ENCODE measurements at regions not wholly inside any gene's neighbourhood (a gene's known extent, or its start where the extent isn't known, plus 50 kb on each side); places are given as distances from the start of the nearest gene placed in this dataset.

- Histone ChIP-seq H3K27ac (ENCODE audit: low read depth in 1 of 2, low read length in 2 of 2) (no peak overlapping the region), H3K36me3 (ENCODE audit: insufficient read depth, low read length) (no peaks in the 10 kb centered on the region), H3K9me3 (ENCODE audit: control insufficient read depth in 1 of 2, insufficient read depth in 1 of 2, low read length in 2 of 2) (no peaks in the 10 kb centered on the region), H3K4me1 (ENCODE audit: insufficient read depth, low read length) (no peaks in the 10 kb centered on the region), H3K27me3 (ENCODE audit: control insufficient read depth in 1 of 2, insufficient read depth in 2 of 2, low read length in 2 of 2) (no peaks in the 10 kb centered on the region), H3K4me3 (ENCODE audit: low read length) (no peak overlapping the region)
- H3K9me3 Mint-ChIP-seq = peaks cover 1% of the 10 kb centered on the region
- ChIA-PET POLR2A (no interaction called here), CTCF (no interaction called here)
- H3K4me3 Mint-ChIP-seq = no peak overlapping the region
- H3K4me1 Mint-ChIP-seq (ENCODE audit: low read depth) = peaks cover 16% of the 10 kb centered on the region
- no peak for DNase-seq
- no peak overlapping the region for H3K27ac Mint-ChIP-seq
- ATAC-seq (ENCODE audit: poor library complexity) = no peak
- intact Hi-C loops (cut with DNase I, micrococcal nuclease) = no loop called here
- TF ChIP-seq CTCF (IDR thresholded peaks at IDR 0.05) = no peak
- H3K36me3 Mint-ChIP-seq (ENCODE audit: low read depth) = no peaks in the 10 kb centered on the region
- no peaks in the 10 kb centered on the region for H3K27me3 Mint-ChIP-seq
Observed at GRCh38 chr5:158543539-158544387, 556.0 kb downstream of the EBF1 start.

- CTCF ChIA-PET = no interaction called here
- no peak overlapping the region for H3K4me3 Mint-ChIP-seq
- ATAC-seq (ENCODE audit: poor library complexity) (no peak), DNase-seq (no peak)
- H3K27ac Mint-ChIP-seq = no peak overlapping the region
- no peaks in the 10 kb centered on the region for H3K36me3 ChIP-seq (ENCODE audit: insufficient read depth, low read length)
- H3K9me3 ChIP-seq (ENCODE audit: control insufficient read depth in 1 of 2, insufficient read depth in 1 of 2, low read length in 2 of 2) = no peaks in the 10 kb centered on the region
- H3K27ac ChIP-seq (ENCODE audit: low read depth in 1 of 2, low read length in 2 of 2) = no peak overlapping the region
- H3K4me1 ChIP-seq (ENCODE audit: insufficient read depth, low read length) = no peaks in the 10 kb centered on the region
- POLR2A ChIA-PET = no interaction called here
- H3K4me1 Mint-ChIP-seq (ENCODE audit: low read depth) = peaks cover 16% of the 10 kb centered on the region
- H3K27me3 ChIP-seq (ENCODE audit: control insufficient read depth in 1 of 2, insufficient read depth in 2 of 2, low read length in 2 of 2) = no peaks in the 10 kb centered on the region
- no peak overlapping the region for H3K4me3 ChIP-seq (ENCODE audit: low read length)
- H3K27me3 Mint-ChIP-seq = peaks cover 6% of the 10 kb centered on the region
- H3K36me3 Mint-ChIP-seq (ENCODE audit: low read depth) = no peaks in the 10 kb centered on the region
- TF ChIP-seq CTCF (IDR thresholded peaks at IDR 0.05) = no peak
- no peaks in the 10 kb centered on the region for H3K9me3 Mint-ChIP-seq
- intact Hi-C loops (cut with DNase I, micrococcal nuclease) = no loop called here
Observed at GRCh38 chr5:158541536-158542297, 558.0 kb downstream of the EBF1 start.

- Mint-ChIP-seq H3K27ac (no peak overlapping the region), H3K4me3 (no peak overlapping the region), H3K36me3 (ENCODE audit: low read depth) (no peaks in the 10 kb centered on the region), H3K4me1 (ENCODE audit: low read depth) (peaks cover 10% of the 10 kb centered on the region), H3K27me3 (peaks cover 7% of the 10 kb centered on the region), H3K9me3 (no peaks in the 10 kb centered on the region)
- ATAC-seq (ENCODE audit: poor library complexity) = no peak
- no peak for TF ChIP-seq CTCF (IDR thresholded peaks at IDR 0.05)
- POLR2A ChIA-PET = no interaction called here
- Histone ChIP-seq H3K27me3 (ENCODE audit: control insufficient read depth in 1 of 2, insufficient read depth in 2 of 2, low read length in 2 of 2) (no peaks in the 10 kb centered on the region), H3K4me1 (ENCODE audit: insufficient read depth, low read length) (no peaks in the 10 kb centered on the region), H3K9me3 (ENCODE audit: control insufficient read depth in 1 of 2, insufficient read depth in 1 of 2, low read length in 2 of 2) (no peaks in the 10 kb centered on the region), H3K36me3 (ENCODE audit: insufficient read depth, low read length) (no peaks in the 10 kb centered on the region), H3K4me3 (ENCODE audit: low read length) (no peak overlapping the region), H3K27ac (ENCODE audit: low read depth in 1 of 2, low read length in 2 of 2) (no peak overlapping the region)
- CTCF ChIA-PET = no interaction called here
- intact Hi-C loops (cut with DNase I, micrococcal nuclease) = no loop called here
- no peak for DNase-seq
Observed at GRCh38 chr5:158538506-158539074, 561.1 kb downstream of the EBF1 start.

All from CD4-positive, alpha-beta T cell (primary cell).